HCT116 (cell line): ENCODE measurements at regions not wholly inside any gene's neighbourhood (a gene's known extent, or its start where the extent isn't known, plus 50 kb on each side); places are given as distances from the start of the nearest gene placed in this dataset.

Experiments
- ATAC-seq: fragments of 200-7000 bp; cut with Tn5 transposase; 2 replicates; pipeline ENCODE4 v1.9.1; 2020; ENCODE audit warnings: mild to moderate bottlenecking, moderate library complexity
- BruUV-seq: library from RNA; stranded (reverse); fragments of 400-500 nt; replicated peaks from 2 replicates; lab custom pipeline; 2021; lab: Mats Ljungman, UMichigan
- CTCF ChIA-PET: fragments of 300-600 bp; sonication (Branson Sonifier 250); formaldehyde crosslinking; loops from one replicate; lab custom pipeline; 2021; ENCODE audit warnings: antibody characterized with exemption; lab: Charles Lee
- POLR2A ChIA-PET: fragments of 300-600, 350-600 bp; sonication (Branson Sonifier 250); formaldehyde crosslinking; loops from one replicate; lab custom pipeline; 2021; ENCODE audit warnings: antibody characterized with exemption; lab: Charles Lee
- RAD21 ChIA-PET, 2 experiments: fragments of 300-600 bp; sonication (Branson Sonifier 250); formaldehyde crosslinking; loops; one replicate each; lab custom pipeline; 2023; ENCODE audit warnings: low total read pairs in 2 of 2; ENCODE audit not compliant: uncharacterized antibody in 2 of 2, unreplicated experiment in 2 of 2, low non-redundant PET in 1 of 2; lab: Charles Lee
- DNase-seq: peaks from one replicate; pipeline ENCODE4 v3.0.0-alpha.2; 2010; ENCODE audit warnings: low read depth, low spot score
- H2AFZ ChIP-seq: fragments of 200-600 bp; shearing (Covaris generic), sonication (generic); 2 replicates; pipeline ENCODE4 v1.6.1; 2017; ENCODE audit warnings: low read depth, mixed run types, mixed read lengths, antibody characterized with exemption, low read length; ENCODE audit not compliant: poor library complexity, severe bottlenecking
- H3K27ac ChIP-seq: 2 replicates; pipeline ENCODE4 v1.5.1; 2012; ENCODE audit warnings: low read depth, low read length
- H3K27me3 ChIP-seq: fragments of 200-600 bp; sonication (generic); 2 replicates; pipeline ENCODE4 v1.6.1; 2016; ENCODE audit warnings: mixed run types, low read length, mixed read lengths; ENCODE audit not compliant: insufficient read depth
- H3K36me3 ChIP-seq, 2 experiments: fragments of 200-500 bp in 1 of 2; fragments of 200-600 bp in 1 of 2; sonication (Bioruptor generic) in 1 of 2; sonication (generic) in 1 of 2; 2 replicates each; pipeline versions ENCODE4 v1.5.1 to v1.6.1; 2014 to 2016; ENCODE audit warnings: low read length in 2 of 2, inconsistent platforms in 1 of 2, mixed read lengths in 1 of 2, mixed run types in 1 of 2; ENCODE audit not compliant: insufficient read depth in 2 of 2, control insufficient read depth in 1 of 2
- H3K4me1 ChIP-seq, 2 experiments: fragments of 200-600 bp in 1 of 2; sonication (generic) in 1 of 2; 2 replicates each; pipeline versions ENCODE4 v1.5.1 to v1.6.1; 2012 to 2017; ENCODE audit warnings: low read length in 2 of 2, inconsistent platforms in 1 of 2, mild to moderate bottlenecking in 1 of 2, mixed read lengths in 1 of 2, mixed run types in 1 of 2, moderate library complexity in 1 of 2; ENCODE audit not compliant: insufficient read depth in 2 of 2, control insufficient read depth in 1 of 2
- H3K4me2 ChIP-seq: fragments of 200-600 bp; sonication (generic); 2 replicates; pipeline ENCODE4 v1.6.1; 2017; ENCODE audit warnings: mixed run types, low read length, mixed read lengths
- H3K4me3 ChIP-seq, 2 experiments: fragments of 200-600 bp in 1 of 2; sonication (generic) in 1 of 2; replicated peaks in 1 of 2; 2 replicates each; pipeline ENCODE4 v1.5.1; 2011 to 2016; ENCODE audit warnings: low read length in 2 of 2, control low read depth in 1 of 2, low read depth in 1 of 2, mild to moderate bottlenecking in 1 of 2, mixed read lengths in 1 of 2, mixed run types in 1 of 2
- H3K79me2 ChIP-seq: fragments of 200-600 bp; sonication (generic); 2 replicates; pipeline ENCODE4 v1.6.1; 2017; ENCODE audit warnings: mild to moderate bottlenecking, mixed run types, low read length, moderate library complexity, mixed read lengths; ENCODE audit not compliant: insufficient read depth
- H3K9ac ChIP-seq: fragments of 200-600 bp; sonication (generic); 2 replicates; pipeline ENCODE4 v1.6.1; 2016; ENCODE audit warnings: low read length, mixed read lengths
- H3K9me2 ChIP-seq: fragments of 200-600 bp; sonication (generic), shearing (Covaris generic); 2 replicates; pipeline ENCODE4 v1.6.1; 2017; ENCODE audit warnings: mixed run types, mild to moderate bottlenecking, moderate library complexity; ENCODE audit not compliant: insufficient read depth
- H3K9me3 ChIP-seq, 2 experiments: fragments of 200-500 bp in 1 of 2; fragments of 200-600 bp in 1 of 2; sonication (Bioruptor generic) in 1 of 2; sonication (generic) in 1 of 2; 2 replicates each; pipeline ENCODE4 v1.6.1; 2014 to 2017; ENCODE audit warnings: low read length in 2 of 2, mixed read lengths in 2 of 2, inconsistent platforms in 1 of 2, low read depth in 1 of 2, mild to moderate bottlenecking in 1 of 2, mixed run types in 1 of 2, moderate library complexity in 1 of 2; ENCODE audit not compliant: control insufficient read depth in 1 of 2, insufficient read depth in 1 of 2
- H4K20me1 ChIP-seq: fragments of 200-600 bp; sonication (generic), shearing (Covaris generic); 2 replicates; pipeline ENCODE4 v1.6.1; 2017; ENCODE audit warnings: mixed run types, mild to moderate bottlenecking, moderate library complexity; ENCODE audit not compliant: insufficient read depth
- CBX3 ChIP-seq: IDR thresholded peaks from 2 replicates; pipeline ENCODE4 v1.6.1; 2012; ENCODE audit warnings: low read depth
- EGR1 ChIP-seq: IDR thresholded peaks from 2 replicates; pipeline ENCODE4 v1.6.1; 2012; ENCODE audit warnings: low read depth
- ELF1 ChIP-seq: IDR thresholded peaks from 2 replicates; pipeline ENCODE4 v1.6.1; 2012; ENCODE audit warnings: low read depth, borderline replicate concordance
- EZH2 ChIP-seq: fragments of 200-600 bp; sonication (generic); IDR thresholded peaks from 2 replicates; pipeline ENCODE4 v1.6.1; 2017; ENCODE audit warnings: antibody characterized with exemption, mixed run types
- EZH2phosphoT487 ChIP-seq: fragments of 200-600 bp; IDR thresholded peaks from 2 replicates; pipeline ENCODE4 v1.6.1; 2018; ENCODE audit warnings: antibody characterized with exemption, borderline replicate concordance
- FOSL1 ChIP-seq: IDR thresholded peaks from 2 replicates; pipeline ENCODE4 v1.6.1; 2012; ENCODE audit warnings: low read depth
- MAX ChIP-seq: IDR thresholded peaks from 2 replicates; pipeline ENCODE4 v1.6.1; 2012
- POLR2A ChIP-seq: IDR thresholded peaks from 2 replicates; pipeline ENCODE4 v1.7.0; 2011; ENCODE audit warnings: borderline replicate concordance; ENCODE audit not compliant: insufficient read depth, insufficient read length; ENCODE audit errors: extremely low read depth
- RAD21 ChIP-seq: IDR thresholded peaks from 2 replicates; pipeline ENCODE4 v1.6.1; 2012; ENCODE audit warnings: low read depth, mild to moderate bottlenecking
- REST ChIP-seq: IDR thresholded peaks from 2 replicates; pipeline ENCODE4 v1.6.1; 2012; ENCODE audit warnings: low read depth
- SIN3A ChIP-seq: IDR thresholded peaks from 2 replicates; pipeline ENCODE4 v1.6.1; 2012; ENCODE audit warnings: low read depth
- SP1 ChIP-seq: IDR thresholded peaks from 2 replicates; pipeline ENCODE4 v1.6.1; 2012; ENCODE audit warnings: low read depth
- SRF ChIP-seq: IDR thresholded peaks from 2 replicates; pipeline ENCODE4 v1.6.1; 2012; ENCODE audit warnings: low read depth
- YY1 ChIP-seq: IDR thresholded peaks from 2 replicates; pipeline ENCODE4 v1.6.1; 2011; ENCODE audit warnings: low read length, low read depth, moderate library complexity, mild to moderate bottlenecking; ENCODE audit not compliant: insufficient replicate concordance; ENCODE audit errors: extremely low read depth
- ZBTB33 ChIP-seq: IDR thresholded peaks from 2 replicates; pipeline ENCODE4 v1.6.1; 2011; ENCODE audit warnings: mild to moderate bottlenecking, low read length, moderate library complexity; ENCODE audit not compliant: insufficient replicate concordance; ENCODE audit errors: extremely low read depth
- ZNF274 ChIP-seq: fragments of 200-500 bp; sonication (Bioruptor generic); IDR thresholded peaks from 2 replicates; pipeline ENCODE4 v1.6.1; 2014; ENCODE audit warnings: mild to moderate bottlenecking, low read depth, low read length, inconsistent platforms
- intact Hi-C: fragments of 100-400 bp; cut with micrococcal nuclease; formaldehyde crosslinking; loops from 2 replicates; pipeline ENCODE4 v1.10.0; 2022

- Histone ChIP-seq H3K9me3 (no peaks in the 10 kb centered on the region), H3K9ac (no peak overlapping the region), H3K4me3 (no peak overlapping the region), H3K4me2 (no peak overlapping the region), H3K27ac (no peak overlapping the region), H3K79me2 (no peaks in the 10 kb centered on the region), H3K36me3 (no peaks in the 10 kb centered on the region), H3K4me1 (no peaks in the 10 kb centered on the region), H3K9me2 (no peaks in the 10 kb centered on the region)
- intact Hi-C loops = no loop called here
- ChIA-PET CTCF (no interaction called here), RAD21 (no interaction called here)
- ATAC-seq = no peak
- TF ChIP-seq RAD21 (no peak), SP1 (no peak), ZNF274 (no peak), EZH2phosphoT487 (no peak), FOSL1 (no peak), SIN3A (no peak), ELF1 (no peak), POLR2A (no peak), SRF (no peak), YY1 (no peak), EGR1 (no peak), MAX (no peak), CBX3 (no peak), REST (no peak), ZBTB33 (no peak), EZH2 (no peak)
- TF ChIP-seq, all 23 proteins: peak for 0
- H2AFZ ChIP-seq = no peak overlapping the region
- BruUV-seq = no TSS peak
- H4K20me1 ChIP-seq = no peaks in the 10 kb centered on the region
- H3K27me3 ChIP-seq = no peaks in the 10 kb centered on the region
- POLR2A ChIA-PET = no interaction called here
- DNase-seq = no peak
Measured at GRCh38 chr4:116953947-116954346, 131.4 kb downstream of the TRAM1L1 start.
